ENCODE measurements at regions not wholly inside any gene's neighbourhood (a gene's known extent, or its start where the extent isn't known, plus 50 kb on each side); places are given as distances from the start of the nearest gene placed in this dataset.

DNA sequence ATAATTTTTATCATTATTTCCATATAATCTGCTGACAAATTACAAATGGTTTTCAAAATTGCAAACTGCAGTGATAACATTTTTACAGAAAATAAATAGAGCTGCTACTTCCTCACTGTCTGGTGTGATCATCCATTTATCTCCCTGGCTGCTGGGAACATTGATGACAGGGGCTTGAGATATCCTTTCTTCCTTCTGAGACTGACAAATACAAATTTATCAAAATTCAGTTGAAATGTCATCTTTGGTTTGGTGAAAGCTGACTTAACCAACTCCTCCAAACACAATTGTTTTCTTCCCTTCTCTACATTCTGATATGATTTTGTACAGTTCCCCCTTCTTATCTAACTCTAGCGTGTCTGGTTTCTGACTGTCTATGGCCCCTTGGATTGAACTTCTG is 611.8 kb upstream of the KLF4 start:
- Histone ChIP-seq H3K4me3 (ENCODE audit: control insufficient read depth in 2 of 3, extremely low read depth in 1 of 3, insufficient read depth in 2 of 3, low read depth in 1 of 3, low read length in 3 of 3) (no peak overlapping the region), H3K36me3 (ENCODE audit: control insufficient read depth in 2 of 2, extremely low read depth in 1 of 2, insufficient read depth in 2 of 2, low read length in 2 of 2) (no peaks in the 10 kb centered on the region), H3K9me1 (ENCODE audit: control insufficient read depth, extremely low read depth, insufficient read depth, low read length) (no peaks in the 10 kb centered on the region), H3K4me2 (ENCODE audit: control insufficient read depth, extremely low read depth, insufficient read depth, low read depth, low read length) (no peak overlapping the region), H4K20me1 (ENCODE audit: control insufficient read depth, extremely low read depth, insufficient read depth, low read length) (no peaks in the 10 kb centered on the region), H3K27me3 (ENCODE audit: control insufficient read depth, extremely low read depth, insufficient read depth, low read length) (no peaks in the 10 kb centered on the region), H3K9ac (ENCODE audit: control insufficient read depth, extremely low read depth, insufficient read depth, low read length) (no peak overlapping the region), H3K4me1 (ENCODE audit: control insufficient read depth, extremely low read depth, insufficient read depth, low read length) (peaks cover 19% of the 10 kb centered on the region), H3K9me3 (ENCODE audit: control insufficient read depth, low read depth, low read length) (no peaks in the 10 kb centered on the region), H2AFZ (ENCODE audit: control insufficient read depth, low read length) (no peak overlapping the region), H3K27ac (ENCODE audit: control insufficient read depth, insufficient read depth, low read length) (no peak overlapping the region), H3K79me2 (ENCODE audit: control insufficient read depth, insufficient read depth, low read length) (no peaks in the 10 kb centered on the region)
- dilution Hi-C loops (cut with MboI; ENCODE audit: extremely low pct_ligation_motif_present, low sequenced_read_pairs), result no loop called here
- no peak for TF ChIP-seq EZH2 (IDR thresholded peaks at IDR 0.05; ENCODE audit: low read length)
- TF ChIP-seq, protein P1, sequence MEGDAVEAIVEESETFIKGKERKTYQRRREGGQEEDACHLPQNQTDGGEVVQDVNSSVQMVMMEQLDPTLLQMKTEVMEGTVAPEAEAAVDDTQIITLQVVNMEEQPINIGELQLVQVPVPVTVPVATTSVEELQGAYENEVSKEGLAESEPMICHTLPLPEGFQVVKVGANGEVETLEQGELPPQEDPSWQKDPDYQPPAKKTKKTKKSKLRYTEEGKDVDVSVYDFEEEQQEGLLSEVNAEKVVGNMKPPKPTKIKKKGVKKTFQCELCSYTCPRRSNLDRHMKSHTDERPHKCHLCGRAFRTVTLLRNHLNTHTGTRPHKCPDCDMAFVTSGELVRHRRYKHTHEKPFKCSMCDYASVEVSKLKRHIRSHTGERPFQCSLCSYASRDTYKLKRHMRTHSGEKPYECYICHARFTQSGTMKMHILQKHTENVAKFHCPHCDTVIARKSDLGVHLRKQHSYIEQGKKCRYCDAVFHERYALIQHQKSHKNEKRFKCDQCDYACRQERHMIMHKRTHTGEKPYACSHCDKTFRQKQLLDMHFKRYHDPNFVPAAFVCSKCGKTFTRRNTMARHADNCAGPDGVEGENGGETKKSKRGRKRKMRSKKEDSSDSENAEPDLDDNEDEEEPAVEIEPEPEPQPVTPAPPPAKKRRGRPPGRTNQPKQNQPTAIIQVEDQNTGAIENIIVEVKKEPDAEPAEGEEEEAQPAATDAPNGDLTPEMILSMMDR (optimal IDR thresholded peaks at IDR 0.05 in 1 of 3, IDR thresholded peaks at IDR 0.05 in 1 of 3, conservative IDR thresholded peaks at IDR 0.05 in 1 of 3; ENCODE audit: extremely low read depth in 1 of 3, insufficient read depth in 2 of 3, low read length in 3 of 3), result no peak
- no peak for FAIRE-seq
- no peak for DNase-seq (ENCODE audit: low read depth, low spot score)

GRCh38 chr9:108100571-108100970 is 611.0 kb upstream of the KLF4 start:
- H3K79me2 ChIP-seq (ENCODE audit: control insufficient read depth, insufficient read depth, low read length), result no peaks in the 10 kb centered on the region
- no peaks in the 10 kb centered on the region for H3K9me3 ChIP-seq (ENCODE audit: control insufficient read depth, low read depth, low read length)
- FAIRE-seq, result no peak
- no peaks in the 10 kb centered on the region for H3K27me3 ChIP-seq (ENCODE audit: control insufficient read depth, extremely low read depth, insufficient read depth, low read length)
- H3K36me3 ChIP-seq (ENCODE audit: control insufficient read depth in 2 of 2, extremely low read depth in 1 of 2, insufficient read depth in 2 of 2, low read length in 2 of 2), result no peaks in the 10 kb centered on the region
- peaks cover 17% of the 10 kb centered on the region for H3K4me1 ChIP-seq (ENCODE audit: control insufficient read depth, extremely low read depth, insufficient read depth, low read length)
- TF ChIP-seq EZH2 (IDR thresholded peaks at IDR 0.05; ENCODE audit: low read length), result no peak
- TF ChIP-seq, protein P1 (optimal IDR thresholded peaks at IDR 0.05 in 1 of 3, IDR thresholded peaks at IDR 0.05 in 1 of 3, conservative IDR thresholded peaks at IDR 0.05 in 1 of 3; ENCODE audit: extremely low read depth in 1 of 3, insufficient read depth in 2 of 3, low read length in 3 of 3), result no peak
- no peak overlapping the region for H3K4me3 ChIP-seq (ENCODE audit: control insufficient read depth in 2 of 3, extremely low read depth in 1 of 3, insufficient read depth in 2 of 3, low read depth in 1 of 3, low read length in 3 of 3)
- no peak for DNase-seq (ENCODE audit: low read depth, low spot score)
- H3K4me2 ChIP-seq (ENCODE audit: control insufficient read depth, extremely low read depth, insufficient read depth, low read depth, low read length), result no peak overlapping the region
- H3K27ac ChIP-seq (ENCODE audit: control insufficient read depth, insufficient read depth, low read length), result no peak overlapping the region
- H3K9ac ChIP-seq (ENCODE audit: control insufficient read depth, extremely low read depth, insufficient read depth, low read length), result no peak overlapping the region
- H3K9me1 ChIP-seq (ENCODE audit: control insufficient read depth, extremely low read depth, insufficient read depth, low read length), result no peaks in the 10 kb centered on the region
- no peak overlapping the region for H2AFZ ChIP-seq (ENCODE audit: control insufficient read depth, low read length)
- no peaks in the 10 kb centered on the region for H4K20me1 ChIP-seq (ENCODE audit: control insufficient read depth, extremely low read depth, insufficient read depth, low read length)
- dilution Hi-C loops (cut with MboI; ENCODE audit: extremely low pct_ligation_motif_present, low sequenced_read_pairs), result no loop called here

Measured in keratinocyte (primary cell).